GM12874 (cell line): ENCODE measurements at regions not wholly inside any gene's neighbourhood (a gene's known extent, or its start where the extent isn't known, plus 50 kb on each side); places are given as distances from the start of the nearest gene placed in this dataset.

Experiments used
- CTCF ChIP-seq: IDR thresholded peaks from 2 replicates; pipeline ENCODE4 v1.5.1; 2011; ENCODE audit warnings: low read depth, mild to moderate bottlenecking, control low read depth, low read length, moderate library complexity; ENCODE audit not compliant: insufficient read depth

- TF ChIP-seq CTCF, result no peak
These were observed 255.9 kb upstream of the ACO1 start for GRCh38 chr9:32128546-32128945.

GRCh38 chr9:32136700-32137339, 247.6 kb upstream of the ACO1 start:
- TF ChIP-seq CTCF, result no peak

- no peak for TF ChIP-seq CTCF
These were observed 242.4 kb upstream of the ACO1 start for GRCh38 chr9:32142074-32142473.

GRCh38 chr9:32161209-32161608, 223.2 kb upstream of the ACO1 start:
- TF ChIP-seq CTCF, result no peak

- TF ChIP-seq CTCF, result no peak
These were observed 222.7 kb upstream of the ACO1 start for GRCh38 chr9:32161720-32162119.

- TF ChIP-seq CTCF, result no peak
These were observed 213.1 kb upstream of the ACO1 start for GRCh38 chr9:32171339-32171738.

- TF ChIP-seq CTCF, result no peak
These were observed 212.2 kb upstream of the ACO1 start for GRCh38 chr9:32172256-32172655.

- no peak for TF ChIP-seq CTCF
These were observed 207.0 kb upstream of the ACO1 start for GRCh38 chr9:32177396-32177795.
